GM04504 (cell line): ENCODE measurements at regions not wholly inside any gene's neighbourhood (a gene's known extent, or its start where the extent isn't known, plus 50 kb on each side); places are given as distances from the start of the nearest gene placed in this dataset.
"Not testable (repeated sequence)": the region's sequence is repeated elsewhere in the genome, so short reads cannot be mapped to it uniquely, and the experiment has no call there.

Experiments
- DNase-seq: peaks from one replicate; pipeline ENCODE4 v3.0.0-alpha.2; 2012; ENCODE audit warnings: low read depth

- DNase-seq = no peak
These were observed 105.5 kb upstream of the RGPD4 start for GRCh38 chr2:107721178-107721577.

- DNase-seq = no peak
These were observed 105.1 kb upstream of the RGPD4 start for GRCh38 chr2:107721586-107721985.

DNA sequence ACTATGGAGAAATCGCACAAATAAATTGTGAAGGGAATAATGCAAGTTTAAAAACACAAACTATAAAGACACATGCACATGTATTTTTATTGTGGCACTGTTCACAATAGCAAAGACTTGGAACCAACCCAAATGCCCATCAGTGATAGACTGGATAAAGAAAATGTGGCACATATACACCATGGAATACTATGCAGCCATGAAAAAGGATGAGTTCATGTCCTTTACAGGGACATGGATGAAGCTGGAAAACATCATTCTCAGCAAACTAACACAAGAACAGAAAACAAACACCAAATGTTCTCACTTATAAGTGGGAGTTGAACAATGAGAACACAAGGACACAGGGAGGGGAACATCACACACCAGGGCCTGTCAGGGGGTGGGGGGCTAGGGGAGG, 100.9 kb upstream of the RGPD4 start:
- not testable (repeated sequence) for DNase-seq

GRCh38 chr2:107727318-107727717, 99.4 kb upstream of the RGPD4 start:
- no peak for DNase-seq

- no peak for DNase-seq
These were observed 98.1 kb upstream of the RGPD4 start for GRCh38 chr2:107728586-107728985.

GRCh38 chr2:107729440-107729839, 97.3 kb upstream of the RGPD4 start:
- DNase-seq = no peak

DNA sequence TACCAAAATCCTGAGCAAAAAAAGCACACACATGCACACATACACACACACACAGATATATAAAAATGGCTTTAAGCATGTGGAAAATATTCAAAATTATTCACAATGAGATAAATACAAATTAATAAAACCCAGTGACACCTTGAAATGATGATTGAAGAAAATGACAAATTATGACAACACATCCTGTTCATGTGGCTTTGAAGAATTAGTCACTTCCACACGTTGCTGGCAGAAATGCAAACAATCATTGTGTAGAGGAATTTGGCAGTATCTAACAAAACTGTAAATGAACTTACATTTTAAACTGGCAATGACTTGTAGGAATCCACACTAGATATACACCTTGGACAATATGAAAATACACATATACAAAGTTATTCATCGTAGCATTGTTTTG, 95.8 kb upstream of the RGPD4 start:
- no peak for DNase-seq

DNA sequence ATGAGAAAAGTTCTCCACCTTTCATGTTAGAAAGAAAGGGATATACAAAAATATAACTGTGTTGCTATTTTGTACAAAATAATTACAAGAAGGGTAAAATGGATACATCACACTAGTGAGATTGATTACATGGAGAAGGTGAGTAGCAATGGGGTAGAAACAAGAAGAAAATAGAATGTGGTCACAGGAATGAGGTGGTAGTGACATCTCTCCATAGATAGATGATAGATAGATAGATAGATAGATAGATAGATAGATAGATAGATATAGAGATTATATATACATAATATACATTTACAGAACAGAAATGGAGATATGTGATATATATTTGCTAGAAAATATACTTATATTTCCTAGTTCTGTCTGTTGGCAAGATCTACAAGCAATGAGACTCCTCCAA, 95.3 kb upstream of the RGPD4 start:
- DNase-seq = no peak

DNA sequence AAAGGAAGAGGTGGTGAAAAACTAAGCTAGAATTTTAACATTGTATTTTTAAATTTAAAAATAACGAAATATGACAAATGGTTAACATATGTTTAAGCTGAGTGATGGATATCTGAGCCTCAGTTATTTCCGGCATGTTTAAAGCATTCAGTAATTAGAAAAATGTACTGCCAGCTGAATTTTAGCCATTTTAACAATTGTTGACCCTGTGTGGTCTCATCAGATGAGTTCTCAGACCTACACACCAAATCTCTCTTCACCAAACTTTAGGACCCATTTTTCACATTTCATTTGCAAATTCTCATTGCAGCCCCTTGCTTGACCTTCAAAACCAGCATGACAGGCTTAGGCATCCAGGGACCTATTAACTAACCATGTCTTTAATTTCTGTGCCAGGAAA, 91.5 kb upstream of the RGPD4 start:
- no peak for DNase-seq

- DNase-seq = no peak
These were observed 88.9 kb upstream of the RGPD4 start for GRCh38 chr2:107737756-107738155.

DNA sequence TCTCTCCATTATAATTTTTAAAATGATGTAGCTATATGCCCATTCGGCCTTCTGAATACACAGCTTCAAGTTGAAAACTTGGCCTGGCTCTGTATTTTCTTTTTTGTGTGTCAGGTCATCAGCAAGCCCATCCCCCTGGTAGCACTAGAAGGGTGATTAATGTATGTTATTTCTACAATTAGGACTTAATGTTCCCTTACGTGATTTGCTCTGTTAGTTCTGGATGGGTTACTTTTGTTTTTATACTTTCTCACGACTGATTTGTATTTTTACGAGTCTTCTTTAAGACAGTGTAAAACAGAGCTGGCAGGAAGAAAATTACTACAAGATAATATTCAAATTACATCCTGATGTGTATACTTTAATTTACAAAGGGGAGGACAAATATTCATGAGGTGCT, 88.4 kb upstream of the RGPD4 start:
- DNase-seq = no peak

DNA sequence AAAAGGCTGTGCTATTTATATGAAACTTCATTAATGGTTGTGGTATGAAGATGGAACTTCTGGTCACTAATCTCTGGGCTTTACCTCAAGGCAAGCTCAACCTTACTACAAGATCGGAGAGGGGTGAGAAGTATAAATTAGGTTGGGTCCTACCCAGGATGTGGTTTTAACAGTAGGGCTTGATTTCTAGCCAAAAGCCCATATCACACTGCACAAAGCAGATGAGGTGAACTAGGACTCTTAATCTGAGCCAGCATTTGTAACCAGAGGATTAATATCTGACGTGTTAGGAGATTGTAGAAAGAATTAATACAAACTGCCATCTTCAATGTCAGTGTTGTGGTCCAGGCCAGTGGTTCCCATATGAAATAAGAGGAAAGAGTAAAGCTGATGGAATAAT, 86.4 kb upstream of the RGPD4 start:
- DNase-seq = no peak

GRCh38 chr2:107742460-107743027, 84.1 kb upstream of the RGPD4 start:
- DNase-seq = no peak

- DNase-seq = no peak
These were observed 83.4 kb upstream of the RGPD4 start for GRCh38 chr2:107743274-107743673.

DNA sequence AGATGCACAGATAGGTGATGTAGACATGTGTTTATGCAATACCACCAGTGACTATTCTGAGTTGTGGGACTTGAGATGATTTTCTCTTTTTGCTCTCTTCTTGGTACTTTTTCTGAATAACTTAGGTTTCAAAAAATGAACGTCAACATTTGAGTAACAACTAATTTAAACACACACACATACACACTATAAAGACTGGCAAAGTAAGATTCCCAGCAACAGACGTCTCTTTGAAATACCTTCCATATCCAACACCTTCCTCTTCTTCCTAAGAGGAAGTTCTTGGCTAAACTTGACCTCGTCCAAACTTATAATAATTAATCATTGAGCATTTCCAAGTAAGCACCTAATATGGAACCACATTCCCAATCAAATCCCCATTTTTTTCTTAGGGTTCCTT, 81.6 kb upstream of the RGPD4 start:
- no peak for DNase-seq

DNA sequence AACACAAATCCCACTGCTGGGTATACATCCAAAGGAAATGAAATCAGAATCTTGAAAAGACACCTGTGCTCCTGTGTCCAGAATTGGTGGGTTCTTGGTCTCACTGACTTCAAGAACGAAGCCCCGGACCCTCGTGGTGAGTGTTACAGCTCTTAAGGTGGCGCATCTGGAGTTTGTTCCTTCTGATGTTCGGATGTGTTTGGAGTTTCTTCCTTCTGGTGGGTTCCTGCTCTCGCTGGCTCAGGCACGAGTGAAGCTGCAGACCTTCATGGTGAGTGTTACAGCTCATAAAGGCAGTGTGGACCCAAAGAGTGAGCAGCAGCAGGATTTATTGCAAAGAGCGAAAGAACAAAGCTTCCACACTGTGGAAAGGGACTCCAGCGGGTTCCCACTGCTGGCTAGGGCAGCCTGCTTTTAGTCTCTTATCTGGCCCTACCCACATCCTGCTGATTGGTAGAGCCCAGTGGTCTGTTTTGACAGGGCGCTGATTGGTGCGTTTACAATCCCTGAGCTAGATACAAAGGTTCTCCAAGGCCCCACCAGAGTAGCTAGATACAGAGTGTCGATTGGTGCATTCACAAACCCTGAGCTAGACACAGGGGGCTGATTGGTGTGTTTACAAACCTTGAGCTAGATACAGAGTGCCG, 80.0 kb upstream of the RGPD4 start:
- DNase-seq = not testable (repeated sequence)

DNA sequence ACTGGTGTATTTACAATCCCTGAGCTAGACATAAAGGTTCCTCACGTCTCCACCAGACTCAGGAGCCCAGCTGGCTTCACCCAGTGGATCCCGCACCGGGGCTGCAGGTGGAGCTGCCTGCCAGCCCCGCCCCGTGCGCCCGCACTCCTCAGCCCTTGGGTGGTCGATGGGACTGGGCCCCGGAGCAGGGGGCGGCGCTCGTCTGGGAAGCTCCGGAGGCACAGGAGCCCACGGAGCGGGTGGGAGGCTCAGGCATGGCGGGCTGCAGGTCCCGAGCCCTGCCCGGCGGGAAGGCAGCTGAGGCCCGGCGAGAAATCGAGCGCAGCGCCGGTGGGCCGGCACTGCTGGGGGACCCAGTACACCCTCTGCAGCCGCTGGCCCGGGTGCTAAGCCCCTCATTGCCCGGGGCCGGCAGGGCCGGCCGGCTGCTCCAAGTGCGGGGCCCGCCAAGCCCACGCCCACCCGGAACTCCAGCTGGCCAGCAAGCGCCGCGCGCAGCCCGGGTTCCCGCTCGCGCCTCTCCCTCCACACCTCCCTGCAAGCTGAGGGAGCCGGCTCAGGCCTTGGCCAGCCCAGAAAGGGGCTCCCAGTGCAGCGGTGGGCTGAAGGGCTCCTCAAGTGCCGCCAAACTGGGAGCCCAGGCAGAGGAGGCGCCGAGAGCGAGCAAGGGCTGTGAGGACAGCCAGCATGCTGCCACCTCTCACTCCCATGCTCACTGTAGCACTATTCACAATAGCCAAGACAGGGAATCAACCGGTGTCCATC, 79.3 kb upstream of the RGPD4 start:
- not testable (repeated sequence) for DNase-seq

- no peak for DNase-seq
These were observed 78.6 kb upstream of the RGPD4 start for GRCh38 chr2:107747964-107748583.

DNA sequence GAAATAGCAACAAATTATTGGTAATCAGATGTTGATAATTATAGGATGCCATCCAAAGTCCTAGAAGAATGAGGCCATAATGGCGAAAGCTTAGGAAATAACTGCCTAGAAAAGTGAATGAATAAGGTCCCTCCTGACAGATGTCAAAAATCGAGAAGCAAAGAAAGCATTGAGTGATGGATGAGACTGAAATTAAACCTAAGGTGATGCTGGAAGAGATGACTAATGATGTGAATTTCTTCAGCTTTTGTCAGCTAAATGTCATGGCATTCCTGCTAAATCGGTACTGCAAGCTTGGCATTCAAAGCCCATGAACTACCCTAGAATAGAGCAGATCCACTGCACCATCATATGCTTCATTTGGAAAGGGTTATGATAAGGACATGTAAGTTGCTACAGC, 74.8 kb upstream of the RGPD4 start:
- no peak for DNase-seq

DNA sequence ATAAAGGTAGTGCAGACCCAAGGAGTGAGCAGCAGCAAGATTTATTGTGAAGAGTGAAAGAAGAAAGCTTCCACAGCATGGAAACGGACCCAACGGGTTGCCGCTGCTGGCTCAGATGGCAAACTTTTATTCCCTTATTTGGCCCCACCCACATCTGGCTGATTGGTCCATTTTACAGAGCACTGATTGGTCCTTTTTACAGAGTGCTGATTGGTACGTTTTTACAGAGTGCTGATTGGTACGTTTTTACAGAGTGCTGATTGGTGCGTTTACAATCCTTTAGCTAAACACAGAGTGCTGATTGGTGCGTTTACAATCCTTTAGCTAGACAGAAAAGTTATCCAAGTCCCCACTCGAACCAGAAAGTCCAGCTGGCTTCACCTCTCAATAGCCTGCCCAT, 72.9 kb upstream of the RGPD4 start:
- DNase-seq = not testable (repeated sequence)

DNA sequence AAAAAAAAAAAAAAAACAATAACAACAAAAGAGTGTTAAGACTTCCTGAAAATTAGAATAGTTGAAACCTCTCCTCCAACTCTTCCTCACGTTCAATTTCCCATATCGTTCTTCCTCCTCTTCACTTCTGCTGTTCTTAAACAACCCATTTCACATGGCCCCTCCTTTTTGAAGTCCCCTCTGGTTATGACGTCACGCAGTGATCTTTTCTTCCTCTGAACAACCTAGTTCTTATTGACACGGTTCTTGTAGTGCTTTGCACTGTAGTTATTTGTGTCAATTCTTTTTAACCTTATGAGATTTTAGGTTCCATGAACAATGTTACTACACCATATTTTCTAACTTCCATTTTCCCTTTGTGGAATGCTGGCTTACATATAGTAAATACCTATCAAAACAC, 69.5 kb upstream of the RGPD4 start:
- DNase-seq = no peak

GRCh38 chr2:107760620-107761364, 65.9 kb upstream of the RGPD4 start:
- DNase-seq = no peak
